SK-N-SH (cell line): ENCODE measurements at regions not wholly inside any gene's neighbourhood (a gene's known extent, or its start where the extent isn't known, plus 50 kb on each side); places are given as distances from the start of the nearest gene placed in this dataset.

ENCODE experiments used
- CTCF ChIA-PET: fragments of 300-600, 350-600 bp; formaldehyde crosslinking; extraction: SDS; loops from one replicate; lab custom pipeline; 2021; lab: Yijun Ruan, JAX
- POLR2A ChIA-PET: fragments of 350-600 bp; sonication (Branson Sonifier 250); formaldehyde crosslinking; extraction: SDS; loops from one replicate; lab custom pipeline; 2020; ENCODE audit warnings: antibody characterized with exemption, inconsistent platforms; lab: Yijun Ruan, JAX
- DNase-seq: peaks from one replicate; pipeline ENCODE4 v3.0.0; 2012
- H2AFZ ChIP-seq: fragments of 200-600 bp; sonication (generic); 2 replicates; pipeline ENCODE4 v1.8.1; 2016; ENCODE audit warnings: antibody characterized with exemption, mild to moderate bottlenecking, low read depth
- H3F3A ChIP-seq: fragments of 200-600 bp; sonication (generic); replicated peaks from 2 replicates; pipeline ENCODE3; 2016; ENCODE audit warnings: antibody characterized with exemption, mild to moderate bottlenecking; ENCODE audit not compliant: insufficient read depth
- H3K27ac ChIP-seq, 2 experiments: fragments of 200-500 bp in 1 of 2; fragments of 200-600 bp in 1 of 2; sonication (Bioruptor generic) in 1 of 2; sonication (generic), shearing (Covaris generic) in 1 of 2; 2 replicates each; pipeline versions ENCODE4 v1.5.1 to v1.6.1; 2014 to 2016; ENCODE audit warnings: low read depth in 2 of 2, inconsistent platforms in 1 of 2, low read length in 1 of 2, mild to moderate bottlenecking in 1 of 2, mixed read lengths in 1 of 2
- H3K27me3 ChIP-seq: fragments of 200-600 bp; sonication (generic), shearing (Covaris generic); 2 replicates; pipeline ENCODE4 v1.6.1; 2016; ENCODE audit warnings: mixed run types; ENCODE audit not compliant: insufficient read depth
- H3K36me3 ChIP-seq, 2 experiments: fragments of 200-500 bp in 1 of 2; fragments of 200-600 bp in 1 of 2; sonication (Bioruptor generic) in 1 of 2; sonication (generic) in 1 of 2; replicated peaks in 1 of 2; 2 replicates each; pipeline versions ENCODE3 to v1.5.1; 2014 to 2016; ENCODE audit warnings: low read length in 1 of 2, mild to moderate bottlenecking in 1 of 2; ENCODE audit not compliant: insufficient read depth in 2 of 2, control insufficient read depth in 1 of 2
- H3K4me1 ChIP-seq, 2 experiments: fragments of 200-500 bp in 1 of 2; fragments of 200-600 bp in 1 of 2; sonication (Bioruptor generic) in 1 of 2; sonication (generic), shearing (Covaris generic) in 1 of 2; 2 replicates each; pipeline versions ENCODE4 v1.5.1 to v1.6.1; 2014 to 2016; ENCODE audit warnings: low read depth in 1 of 2, low read length in 1 of 2, mixed run types in 1 of 2; ENCODE audit not compliant: insufficient read depth in 2 of 2, control insufficient read depth in 1 of 2
- H3K4me2 ChIP-seq: fragments of 200-600 bp; sonication (generic), shearing (Covaris generic); 2 replicates; pipeline ENCODE4 v1.6.1; 2017; ENCODE audit warnings: mixed run types
- H3K4me3 ChIP-seq, 2 experiments: fragments of 200-500 bp in 1 of 2; fragments of 200-600 bp in 1 of 2; sonication (Bioruptor generic) in 1 of 2; sonication (generic), shearing (Covaris generic) in 1 of 2; 2 replicates each; pipeline versions ENCODE4 v1.5.1 to v1.8.1; 2014 to 2016; ENCODE audit warnings: low read depth in 2 of 2, inconsistent platforms in 1 of 2, low read length in 1 of 2, mild to moderate bottlenecking in 1 of 2, mixed read lengths in 1 of 2, moderate library complexity in 1 of 2
- H3K79me2 ChIP-seq: fragments of 200-600 bp; sonication (generic); 2 replicates; pipeline ENCODE4 v1.8.1; 2017; ENCODE audit warnings: mild to moderate bottlenecking; ENCODE audit not compliant: insufficient read depth
- H3K9ac ChIP-seq: fragments of 200-600 bp; sonication (generic); 2 replicates; pipeline ENCODE4 v1.6.1; 2017; ENCODE audit warnings: mixed run types
- H3K9me2 ChIP-seq: fragments of 200-600 bp; sonication (generic); 2 replicates; pipeline ENCODE4 v1.6.1; 2017; ENCODE audit warnings: mixed run types
- H3K9me3 ChIP-seq: fragments of 200-600 bp; sonication (generic); 2 replicates; pipeline ENCODE4 v1.6.1; 2017; ENCODE audit warnings: mixed run types, mild to moderate bottlenecking, moderate library complexity
- H4K20me1 ChIP-seq: fragments of 200-600 bp; sonication (generic); 2 replicates; pipeline ENCODE4 v1.6.1; 2017; ENCODE audit warnings: mild to moderate bottlenecking, mixed run types; ENCODE audit not compliant: insufficient read depth
- CTCF ChIP-seq: fragments of 200-600 bp; sonication (generic); IDR thresholded peaks from 2 replicates; pipeline ENCODE4 v1.6.1; 2017; ENCODE audit warnings: antibody characterized with exemption, mild to moderate bottlenecking, moderate library complexity
- FOSL2 ChIP-seq: IDR thresholded peaks from 2 replicates; pipeline ENCODE4 v1.4.0; 2012; ENCODE audit warnings: low read depth, mild to moderate bottlenecking, moderate library complexity, borderline replicate concordance
- IRF3 ChIP-seq: fragments of 150-350 bp; IDR thresholded peaks from 2 replicates; pipeline ENCODE4 v1.6.1; 2016; ENCODE audit warnings: mild to moderate bottlenecking, low read depth, low read length
- JUND ChIP-seq: IDR thresholded peaks from 2 replicates; pipeline ENCODE4 v1.4.0; 2012
- NRF1 ChIP-seq: IDR thresholded peaks from 2 replicates; pipeline ENCODE4 v1.6.1; 2012; ENCODE audit warnings: low read depth, mild to moderate bottlenecking, low read length
- PBX3 ChIP-seq: IDR thresholded peaks from 2 replicates; pipeline ENCODE4; 2012
- RAD21 ChIP-seq: IDR thresholded peaks from 2 replicates; pipeline ENCODE4 v1.6.1; 2012; ENCODE audit warnings: mild to moderate bottlenecking, low read length
- SMC3 ChIP-seq: IDR thresholded peaks from 2 replicates; pipeline ENCODE4 v1.6.1; 2012; ENCODE audit warnings: low read depth, low read length, improper control_type of control experiment
- TEAD4 ChIP-seq: IDR thresholded peaks from 2 replicates; pipeline ENCODE4 v1.4.0; 2012; ENCODE audit warnings: mild to moderate bottlenecking, borderline replicate concordance; ENCODE audit not compliant: insufficient read depth
- WGBS: methylation state at CpG from one replicate; pipeline ENCODE4 v1.1.6; 2017; ENCODE audit warnings: low lambda C conversion rate; 5-methylcytosine and 5-hydroxymethylcytosine counted together
- TF ChIP-seq, protein P1 (sequence below): IDR thresholded peaks from 2 replicates; pipeline ENCODE4 v1.4.0; 2012; ENCODE audit warnings: low read depth

- peaks cover 6% of the 10 kb centered on the region for H3F3A ChIP-seq
- ChIA-PET POLR2A (no interaction called here), CTCF (interaction anchor here (1.1 to 4.4 kb wide), 5 partner anchors 10 to 407 kb away, joined by 3 to 66 read pairs (median 6); no protein-coding TSS in a partner anchor)
- no peak overlapping the region for H3K27ac ChIP-seq
- no peaks in the 10 kb centered on the region for H3K9me3 ChIP-seq
- no peaks in the 10 kb centered on the region for H3K27me3 ChIP-seq
- no peak for DNase-seq
- H3K9ac ChIP-seq: no peak overlapping the region
- no peaks in the 10 kb centered on the region for H3K9me2 ChIP-seq
- no peak overlapping the region for H3K4me2 ChIP-seq
- no peak overlapping the region for H2AFZ ChIP-seq
- H3K4me1 ChIP-seq: peaks cover 0 to 6% of the 10 kb centered on the region in 2 experiments; a peak in 2 of 4 replicates
- H3K4me3 ChIP-seq: no peak overlapping the region
- 92% methylated on average over 1 of the region's 1 CpG for WGBS
- no peak for TF ChIP-seq RAD21
- no peak for TF ChIP-seq NRF1
- no peak for TF ChIP-seq FOSL2
- no peaks in the 10 kb centered on the region for H3K79me2 ChIP-seq
- H3K36me3 ChIP-seq: no peaks in the 10 kb centered on the region
- H4K20me1 ChIP-seq: no peaks in the 10 kb centered on the region
Measured at GRCh38 chr20:1766731-1767130, 109.2 kb upstream of the SIRPG start.

GRCh38 chr20:1764136-1765033 is 106.8 kb upstream of the SIRPG start:
- no peak overlapping the region for H3K9ac ChIP-seq
- H3K36me3 ChIP-seq: no peaks in the 10 kb centered on the region
- H4K20me1 ChIP-seq: no peaks in the 10 kb centered on the region
- no peak overlapping the region for H3K4me2 ChIP-seq
- 24% methylated on average over 15 of the region's 15 CpGs for WGBS
- no peaks in the 10 kb centered on the region for H3K9me3 ChIP-seq
- no peak overlapping the region for H3K27ac ChIP-seq
- no peak overlapping the region for H2AFZ ChIP-seq
- H3K79me2 ChIP-seq: no peaks in the 10 kb centered on the region
- H3K4me1 ChIP-seq: peaks cover 6 to 13% of the 10 kb centered on the region in 2 experiments; a peak in 3 of 4 replicates
- POLR2A ChIA-PET: interaction anchor here (1.1 kb wide), 1 partner anchor 12 kb away, joined by 3 read pairs; no protein-coding TSS in a partner anchor
- TF ChIP-seq SMC3: peak; percentile 75
- no peak for TF ChIP-seq PBX3
- peak; percentile 86 for TF ChIP-seq CTCF
- TF ChIP-seq NRF1: no peak
- TF ChIP-seq, protein P1, sequence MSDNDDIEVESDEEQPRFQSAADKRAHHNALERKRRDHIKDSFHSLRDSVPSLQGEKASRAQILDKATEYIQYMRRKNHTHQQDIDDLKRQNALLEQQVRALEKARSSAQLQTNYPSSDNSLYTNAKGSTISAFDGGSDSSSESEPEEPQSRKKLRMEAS: no peak
- TF ChIP-seq JUND: no peak
- TF ChIP-seq TEAD4: no peak
- TF ChIP-seq IRF3: no peak
- TF ChIP-seq RAD21: peak; percentile 82
- TF ChIP-seq, all 33 proteins: peak for 3
- no peaks in the 10 kb centered on the region for H3K9me2 ChIP-seq
- no peak overlapping the region; a peak in 1 of 4 replicates for H3K4me3 ChIP-seq
- DNase-seq: peak; percentile 65
- no peaks in the 10 kb centered on the region for H3K27me3 ChIP-seq
- CTCF ChIA-PET: interaction anchor here (0.6 to 4.4 kb wide), 48 partner anchors 8 to 673 kb away, joined by 3 to 66 read pairs (median 3); partner anchors contain the start of gene PDYN
- peaks cover 6% of the 10 kb centered on the region for H3F3A ChIP-seq
